ENCODE measurements at regions not wholly inside any gene's neighbourhood (a gene's known extent, or its start where the extent isn't known, plus 50 kb on each side); places are given as distances from the start of the nearest gene placed in this dataset.
"Not testable (repeated sequence)": the region's sequence is repeated elsewhere in the genome, so short reads cannot be mapped to it uniquely, and the experiment has no call there.

DNA sequence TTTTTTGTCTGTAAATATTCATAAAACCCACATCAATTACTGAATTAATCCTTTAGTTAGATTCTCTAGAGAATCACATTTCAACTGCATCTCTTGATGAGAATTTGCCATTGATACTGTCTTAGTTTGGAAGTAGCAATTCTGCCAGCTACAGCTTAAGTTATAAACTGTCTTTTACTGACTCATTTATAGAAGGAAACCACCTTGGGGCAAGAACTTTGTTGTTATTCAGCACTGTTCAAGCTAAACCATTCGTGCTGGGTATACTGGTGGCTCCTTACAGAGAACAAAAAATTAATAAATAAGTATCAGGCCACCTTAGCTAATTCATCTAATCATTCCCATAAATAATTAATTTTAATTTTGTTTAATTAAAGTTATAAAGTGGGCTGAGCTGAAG is 1082.6 kb upstream of the CELF4 start:
- 100% methylated on average over 1 of the region's 1 CpG for WGBS
- Histone ChIP-seq H3K36me3 (ENCODE audit: insufficient read depth, low read length) (no peaks in the 10 kb centered on the region), H3K4me1 (ENCODE audit: insufficient read depth, low read length) (no peaks in the 10 kb centered on the region), H3K4me3 (ENCODE audit: low read length) (no peak overlapping the region), H3K9ac (ENCODE audit: low read depth, low read length) (no peak overlapping the region), H3K27me3 (ENCODE audit: insufficient read depth, low read length) (no peaks in the 10 kb centered on the region), H3K27ac (ENCODE audit: low read depth, low read length) (no peak overlapping the region), H3K9me3 (ENCODE audit: insufficient read depth, low read depth, low read length) (no peaks in the 10 kb centered on the region)

DNA sequence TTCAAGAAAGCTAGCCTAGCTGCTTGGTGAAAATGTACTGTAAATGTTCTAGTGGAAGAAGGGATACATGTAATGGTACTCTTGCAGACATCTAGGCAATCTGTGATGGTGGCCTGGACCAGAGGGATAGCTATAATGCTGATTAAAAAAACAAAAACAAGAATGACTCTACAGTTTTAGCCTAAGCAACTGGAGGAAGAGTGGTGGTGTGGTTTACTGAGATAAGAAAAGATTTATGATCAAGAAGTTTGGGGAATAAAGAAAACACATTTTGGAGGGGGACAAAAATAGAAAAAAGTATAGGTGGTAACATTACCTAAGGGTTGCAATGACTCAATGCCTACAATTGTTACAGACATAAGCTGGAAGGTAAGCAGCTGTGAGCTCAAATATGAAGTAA is 1080.7 kb upstream of the CELF4 start:
- H3K4me3 ChIP-seq (ENCODE audit: low read length) = no peak overlapping the region
- H3K9me3 ChIP-seq (ENCODE audit: insufficient read depth, low read depth, low read length) = no peaks in the 10 kb centered on the region
- no peak overlapping the region for H3K9ac ChIP-seq (ENCODE audit: low read depth, low read length)

DNA sequence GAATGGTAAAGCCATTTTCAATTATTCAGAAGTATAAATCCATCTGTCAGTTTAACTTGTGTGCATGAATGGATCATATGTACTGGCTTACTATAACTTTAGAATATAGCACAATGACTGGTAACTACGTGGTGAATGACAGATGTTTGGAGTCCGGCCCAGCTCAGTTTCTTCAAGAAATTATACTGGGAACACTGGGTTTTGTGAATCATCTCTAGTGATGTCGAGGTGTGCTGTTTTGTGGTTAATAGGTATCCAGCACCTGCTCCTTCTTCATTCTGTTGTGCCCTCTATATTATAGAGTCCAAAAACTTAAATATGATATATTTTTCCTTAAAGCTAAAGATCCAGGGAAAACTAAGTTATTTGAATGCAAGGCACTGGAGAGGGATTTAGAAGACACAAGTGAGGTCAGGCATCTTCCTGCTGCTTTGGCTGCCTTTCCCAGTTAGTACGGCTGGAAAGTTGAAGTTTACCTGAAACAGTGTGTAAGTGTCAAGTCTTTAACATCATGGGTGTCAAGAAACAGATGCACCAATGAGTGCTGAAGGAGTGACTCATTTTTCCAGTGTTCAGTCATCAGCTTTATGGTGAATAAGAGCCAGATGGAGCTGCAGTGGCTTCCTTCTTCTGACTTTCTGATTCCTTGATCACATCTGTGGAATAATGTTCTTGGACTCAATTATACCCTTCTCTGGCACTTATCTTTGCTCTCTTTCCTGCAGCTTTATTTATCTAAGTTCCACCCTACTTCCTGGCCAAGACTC is 1079.5 kb upstream of the CELF4 start:
- no peaks in the 10 kb centered on the region for H3K9me3 ChIP-seq (ENCODE audit: insufficient read depth, low read depth, low read length)
- WGBS = 98% methylated on average over 4 of the region's 4 CpGs
- no peak overlapping the region for H3K9ac ChIP-seq (ENCODE audit: low read depth, low read length)
- H3K4me1 ChIP-seq (ENCODE audit: insufficient read depth, low read length) = no peaks in the 10 kb centered on the region
- H3K4me3 ChIP-seq (ENCODE audit: low read length) = no peak overlapping the region
- H3K27me3 ChIP-seq (ENCODE audit: insufficient read depth, low read length) = no peaks in the 10 kb centered on the region
- no peaks in the 10 kb centered on the region for H3K36me3 ChIP-seq (ENCODE audit: insufficient read depth, low read length)
- no peak overlapping the region for H3K27ac ChIP-seq (ENCODE audit: low read depth, low read length)

More for the DNA sequence above, 1080.7 kb upstream of the CELF4 start:
- no peaks in the 10 kb centered on the region for H3K36me3 ChIP-seq (ENCODE audit: insufficient read depth, low read length)
- H3K4me1 ChIP-seq (ENCODE audit: insufficient read depth, low read length) = no peaks in the 10 kb centered on the region
- no peak overlapping the region for H3K27ac ChIP-seq (ENCODE audit: low read depth, low read length)
- H3K27me3 ChIP-seq (ENCODE audit: insufficient read depth, low read length) = no peaks in the 10 kb centered on the region

DNA sequence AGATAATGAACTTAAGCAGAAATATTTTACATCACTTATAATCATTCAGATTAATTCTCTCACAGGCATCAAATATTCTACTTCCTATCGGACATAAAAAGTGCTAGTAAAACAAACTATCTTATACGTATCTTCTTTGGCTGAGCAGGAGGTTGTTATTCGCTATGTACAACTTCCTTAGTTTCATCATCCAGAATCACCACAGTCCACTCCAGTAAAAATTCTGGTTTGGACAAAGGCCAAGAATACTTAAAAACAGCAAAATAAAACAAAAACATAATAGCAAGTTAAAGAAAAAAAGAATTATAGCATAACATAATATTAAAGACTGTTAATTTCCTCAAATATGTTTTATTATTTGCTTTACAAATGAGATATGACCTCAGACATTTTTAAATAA is 1077.1 kb upstream of the CELF4 start:
- Histone ChIP-seq H3K9ac (ENCODE audit: low read depth, low read length) (no peak overlapping the region), H3K36me3 (ENCODE audit: insufficient read depth, low read length) (no peaks in the 10 kb centered on the region), H3K27me3 (ENCODE audit: insufficient read depth, low read length) (no peaks in the 10 kb centered on the region), H3K27ac (ENCODE audit: low read depth, low read length) (no peak overlapping the region), H3K9me3 (ENCODE audit: insufficient read depth, low read depth, low read length) (peaks cover 18% of the 10 kb centered on the region), H3K4me3 (ENCODE audit: low read length) (no peak overlapping the region), H3K4me1 (ENCODE audit: insufficient read depth, low read length) (no peaks in the 10 kb centered on the region)
- WGBS = 97% methylated on average over 3 of the region's 3 CpGs

DNA sequence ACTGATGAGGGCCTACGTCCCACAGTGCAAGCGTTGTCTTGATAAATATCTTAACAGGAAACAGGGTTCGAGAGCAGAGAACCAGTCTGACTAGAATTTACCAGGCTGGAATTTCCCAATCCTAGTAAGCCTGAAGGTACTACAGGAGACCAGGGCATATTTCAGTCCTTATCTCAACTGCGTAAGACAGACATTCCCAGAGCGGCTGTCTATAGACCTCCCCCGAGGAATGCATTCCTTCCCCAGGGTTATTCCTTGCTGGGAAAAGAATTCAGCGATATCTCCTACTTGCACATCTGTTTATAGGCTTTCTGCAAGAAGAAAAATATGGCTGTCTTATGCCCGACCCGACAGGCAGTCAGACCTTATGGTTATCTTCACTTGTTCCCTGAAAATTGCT is 1074.1 kb upstream of the CELF4 start:
- not testable (repeated sequence) for H3K27me3 ChIP-seq (ENCODE audit: insufficient read depth, low read length); H3K27ac ChIP-seq (ENCODE audit: low read depth, low read length); H3K9ac ChIP-seq (ENCODE audit: low read depth, low read length); H3K36me3 ChIP-seq (ENCODE audit: insufficient read depth, low read length); H3K4me3 ChIP-seq (ENCODE audit: low read length)
- peaks cover 18% of the 10 kb centered on the region for H3K9me3 ChIP-seq (ENCODE audit: insufficient read depth, low read depth, low read length)
- peaks cover 12% of the 10 kb centered on the region for H3K4me1 ChIP-seq (ENCODE audit: insufficient read depth, low read length)
- WGBS = 88% methylated on average over 9 of the region's 9 CpGs

DNA sequence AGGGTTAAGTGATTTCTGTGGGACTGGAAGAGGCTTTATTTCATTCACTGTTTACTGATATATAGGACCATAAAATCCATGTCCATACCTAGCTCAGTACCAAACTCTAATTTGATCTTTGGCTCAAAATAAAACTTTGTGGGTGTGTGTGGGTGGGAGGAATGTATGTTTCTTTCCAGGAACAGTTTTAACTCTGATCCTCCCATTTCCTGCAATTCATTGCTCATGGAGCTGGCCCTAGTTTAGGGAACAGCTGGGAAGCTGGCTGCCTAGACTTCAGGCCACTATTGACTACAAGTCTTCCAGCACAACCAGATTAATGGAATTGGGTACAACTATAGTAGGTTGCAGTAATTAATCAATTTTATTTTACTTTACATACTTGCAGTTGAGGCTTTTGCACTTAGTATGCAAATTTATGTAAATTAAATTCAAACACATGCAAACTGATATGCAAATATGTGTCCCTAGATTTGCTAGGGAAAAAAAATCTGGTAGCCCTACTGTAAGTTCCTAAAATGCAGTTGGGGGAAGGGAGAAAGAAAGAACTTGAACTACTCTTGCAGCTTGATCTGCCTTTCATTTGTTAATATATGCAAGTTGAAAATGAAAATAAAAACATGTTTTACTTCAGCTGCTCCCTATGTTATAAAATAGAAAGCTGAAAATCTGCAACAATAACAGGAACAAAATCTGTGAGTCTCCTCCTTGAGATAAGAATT is 1070.3 kb upstream of the CELF4 start:
- Histone ChIP-seq H3K4me1 (ENCODE audit: insufficient read depth, low read length) (peaks cover 12% of the 10 kb centered on the region), H3K27me3 (ENCODE audit: insufficient read depth, low read length) (no peaks in the 10 kb centered on the region), H3K9me3 (ENCODE audit: insufficient read depth, low read depth, low read length) (peaks cover 18% of the 10 kb centered on the region), H3K9ac (ENCODE audit: low read depth, low read length) (no peak overlapping the region), H3K36me3 (ENCODE audit: insufficient read depth, low read length) (no peaks in the 10 kb centered on the region), H3K27ac (ENCODE audit: low read depth, low read length) (no peak overlapping the region), H3K4me3 (ENCODE audit: low read length) (no peak overlapping the region)

DNA sequence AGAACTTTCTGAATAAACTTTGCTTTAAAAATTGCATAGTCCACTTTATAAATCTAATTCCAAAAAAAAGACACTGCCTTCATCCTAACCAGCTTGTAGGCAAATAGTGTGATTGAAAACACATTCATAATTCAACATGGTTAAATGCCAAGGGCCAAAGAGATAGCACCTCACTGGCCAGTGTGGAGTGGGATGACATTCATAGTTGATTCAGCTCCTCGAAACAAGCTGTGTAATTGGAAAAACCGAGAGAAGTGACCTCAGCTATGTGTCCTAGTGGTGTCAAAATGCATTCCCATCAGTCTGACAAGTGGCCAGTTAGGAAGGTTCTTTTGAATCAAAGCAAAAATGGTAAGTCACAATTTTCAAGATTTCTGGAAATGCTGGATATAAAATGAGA is 1068.5 kb upstream of the CELF4 start:
- Histone ChIP-seq H3K27me3 (ENCODE audit: insufficient read depth, low read length) (no peaks in the 10 kb centered on the region), H3K4me3 (ENCODE audit: low read length) (no peak overlapping the region), H3K27ac (ENCODE audit: low read depth, low read length) (no peak overlapping the region), H3K36me3 (ENCODE audit: insufficient read depth, low read length) (no peaks in the 10 kb centered on the region), H3K9ac (ENCODE audit: low read depth, low read length) (no peak overlapping the region), H3K4me1 (ENCODE audit: insufficient read depth, low read length) (peaks cover 12% of the 10 kb centered on the region), H3K9me3 (ENCODE audit: insufficient read depth, low read depth, low read length) (peaks cover 10% of the 10 kb centered on the region)
- WGBS = 95% methylated on average over 2 of the region's 2 CpGs

DNA sequence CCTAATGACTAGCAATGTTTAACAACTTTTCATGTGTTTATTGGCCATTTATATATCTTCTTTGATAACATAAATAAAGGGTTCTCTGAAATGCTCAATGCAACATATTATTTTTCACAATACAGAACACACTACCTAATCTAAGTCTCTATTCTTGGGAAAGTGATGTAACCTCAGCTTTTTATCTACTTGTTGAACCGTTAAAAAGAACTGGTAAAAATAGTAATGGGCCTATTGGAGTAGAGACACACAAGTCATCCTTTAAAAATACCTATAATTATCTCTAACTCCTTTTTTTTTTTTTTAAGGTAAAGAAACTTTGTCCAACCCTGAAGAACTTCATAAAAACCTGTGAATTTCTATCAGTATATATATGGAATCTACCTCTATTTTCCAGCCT is 1067.7 kb upstream of the CELF4 start:
- H3K4me1 ChIP-seq (ENCODE audit: insufficient read depth, low read length) = peaks cover 12% of the 10 kb centered on the region
- H3K9ac ChIP-seq (ENCODE audit: low read depth, low read length) = no peak overlapping the region
- no peaks in the 10 kb centered on the region for H3K36me3 ChIP-seq (ENCODE audit: insufficient read depth, low read length)
- H3K27ac ChIP-seq (ENCODE audit: low read depth, low read length) = no peak overlapping the region
- no CpG with 5 or more reads among the region's 1 CpG for WGBS
- peaks cover 3% of the 10 kb centered on the region; the same call in 1 of the 2 replicates for H3K9me3 ChIP-seq (ENCODE audit: insufficient read depth, low read depth, low read length)
- H3K27me3 ChIP-seq (ENCODE audit: insufficient read depth, low read length) = no peaks in the 10 kb centered on the region
- no peak overlapping the region for H3K4me3 ChIP-seq (ENCODE audit: low read length)

DNA sequence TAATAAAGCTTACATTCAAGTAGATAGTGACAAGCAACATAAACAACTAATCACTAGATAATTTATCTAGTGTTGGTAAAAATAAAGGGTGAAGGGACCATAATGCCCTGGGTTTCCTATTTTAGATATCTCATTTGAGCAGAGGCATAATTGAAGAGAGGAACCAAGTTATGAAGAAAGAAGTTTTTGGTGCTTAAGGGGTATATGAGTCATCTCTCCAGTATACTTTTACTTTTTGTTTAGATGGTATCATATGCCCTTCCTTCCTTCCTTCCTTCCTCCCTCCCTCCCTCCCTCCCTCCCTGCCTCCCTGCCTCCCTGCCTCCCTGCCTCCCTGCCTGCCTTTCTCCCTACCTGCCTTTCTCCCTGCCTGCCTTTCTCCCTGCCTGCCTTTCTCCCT is 1053.5 kb upstream of the CELF4 start:
- no peaks in the 10 kb centered on the region for H3K27me3 ChIP-seq (ENCODE audit: insufficient read depth, low read length)
- H3K36me3 ChIP-seq (ENCODE audit: insufficient read depth, low read length) = no peaks in the 10 kb centered on the region
- H3K27ac ChIP-seq (ENCODE audit: low read depth, low read length) = no peak overlapping the region
- no peaks in the 10 kb centered on the region for H3K4me1 ChIP-seq (ENCODE audit: insufficient read depth, low read length)
- H3K9me3 ChIP-seq (ENCODE audit: insufficient read depth, low read depth, low read length) = no peaks in the 10 kb centered on the region
- no peak overlapping the region for H3K4me3 ChIP-seq (ENCODE audit: low read length)
- no peak overlapping the region for H3K9ac ChIP-seq (ENCODE audit: low read depth, low read length)

DNA sequence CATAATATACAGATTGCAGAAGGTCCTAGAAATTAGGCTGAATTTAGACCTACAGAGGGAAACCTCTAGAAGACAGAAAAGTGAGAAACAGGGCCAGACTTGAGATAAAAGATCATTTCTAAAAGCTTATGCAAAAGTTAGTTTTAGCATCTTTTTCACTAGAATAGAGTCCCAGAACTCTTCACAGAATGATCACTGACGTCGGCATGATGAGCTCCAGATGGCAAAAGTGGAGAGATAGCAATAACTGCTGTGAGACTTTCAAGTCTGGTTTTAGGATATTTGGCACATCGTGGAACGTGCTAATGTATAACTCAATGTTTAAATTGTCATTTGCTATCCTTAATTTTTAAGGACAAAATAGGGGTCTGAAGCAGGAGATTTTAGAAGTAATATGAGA is 1050.7 kb upstream of the CELF4 start:
- Histone ChIP-seq H3K9me3 (ENCODE audit: insufficient read depth, low read depth, low read length) (no peaks in the 10 kb centered on the region), H3K4me3 (ENCODE audit: low read length) (no peak overlapping the region), H3K9ac (ENCODE audit: low read depth, low read length) (no peak overlapping the region), H3K27ac (ENCODE audit: low read depth, low read length) (no peak overlapping the region), H3K27me3 (ENCODE audit: insufficient read depth, low read length) (no peaks in the 10 kb centered on the region), H3K36me3 (ENCODE audit: insufficient read depth, low read length) (no peaks in the 10 kb centered on the region), H3K4me1 (ENCODE audit: insufficient read depth, low read length) (no peaks in the 10 kb centered on the region)
- WGBS = 80% methylated on average over 4 of the region's 4 CpGs

DNA sequence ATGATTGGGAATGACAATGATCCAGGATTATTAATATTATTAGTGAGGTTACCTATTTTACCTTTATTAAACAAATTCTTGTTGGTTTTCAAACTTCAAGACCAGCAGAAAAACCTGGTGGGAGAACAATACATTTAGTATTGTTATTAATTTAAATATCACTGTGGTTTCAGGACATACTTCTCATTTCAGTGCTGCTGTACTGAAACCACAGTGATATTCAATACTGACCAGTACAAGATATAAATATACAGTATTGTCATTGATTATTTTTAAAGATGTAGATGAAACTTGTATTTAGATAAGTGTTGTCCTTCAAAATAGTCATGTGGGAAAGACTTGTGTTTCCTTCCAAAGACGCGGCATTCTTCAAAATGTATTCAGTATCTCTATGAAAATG is 1047.3 kb upstream of the CELF4 start:
- Histone ChIP-seq H3K4me1 (ENCODE audit: insufficient read depth, low read length) (no peaks in the 10 kb centered on the region), H3K9me3 (ENCODE audit: insufficient read depth, low read depth, low read length) (no peaks in the 10 kb centered on the region), H3K36me3 (ENCODE audit: insufficient read depth, low read length) (no peaks in the 10 kb centered on the region), H3K27me3 (ENCODE audit: insufficient read depth, low read length) (no peaks in the 10 kb centered on the region), H3K27ac (ENCODE audit: low read depth, low read length) (no peak overlapping the region), H3K9ac (ENCODE audit: low read depth, low read length) (no peak overlapping the region), H3K4me3 (ENCODE audit: low read length) (no peak overlapping the region)
- 94% methylated on average over 2 of the region's 2 CpGs for WGBS
